ENCODE measurements at regions not wholly inside any gene's neighbourhood (a gene's known extent, or its start where the extent isn't known, plus 50 kb on each side); places are given as distances from the start of the nearest gene placed in this dataset.

- Histone ChIP-seq H3K9me3 (ENCODE audit: control insufficient read depth in 1 of 2, low read length in 2 of 2) (no peaks in the 10 kb centered on the region), H3K27ac (ENCODE audit: low read length) (no peak overlapping the region)
Measured at GRCh38 chr14:97640031-97640430, 842.8 kb downstream of the VRK1 start.

GRCh38 chr14:97641827-97642226 lies 844.6 kb downstream of the VRK1 start:
- H3K36me3 ChIP-seq (ENCODE audit: control insufficient read depth in 1 of 2, insufficient read depth in 2 of 2, low read length in 2 of 2), result no peaks in the 10 kb centered on the region
- H3K27ac ChIP-seq (ENCODE audit: low read length), result no peak overlapping the region
- H3K4me1 ChIP-seq (ENCODE audit: control insufficient read depth in 1 of 2, insufficient read depth in 2 of 2, low read length in 2 of 2), result no peaks in the 10 kb centered on the region
- H3K27me3 ChIP-seq (ENCODE audit: low read depth, low read length), result no peaks in the 10 kb centered on the region
- no peak overlapping the region for H3K4me3 ChIP-seq (ENCODE audit: low read depth in 1 of 2, low read length in 2 of 2)
- H3K9me3 ChIP-seq (ENCODE audit: control insufficient read depth in 1 of 2, low read length in 2 of 2), result no peaks in the 10 kb centered on the region

More at GRCh38 chr14:97640031-97640430, 842.8 kb downstream of the VRK1 start:
- no peak overlapping the region for H3K4me3 ChIP-seq (ENCODE audit: low read depth in 1 of 2, low read length in 2 of 2)
- H3K27me3 ChIP-seq (ENCODE audit: low read depth, low read length), result no peaks in the 10 kb centered on the region
- no peaks in the 10 kb centered on the region for H3K36me3 ChIP-seq (ENCODE audit: control insufficient read depth in 1 of 2, insufficient read depth in 2 of 2, low read length in 2 of 2)
- no peaks in the 10 kb centered on the region for H3K4me1 ChIP-seq (ENCODE audit: control insufficient read depth in 1 of 2, insufficient read depth in 2 of 2, low read length in 2 of 2)

GRCh38 chr14:97642631-97643030 lies 845.4 kb downstream of the VRK1 start:
- Histone ChIP-seq H3K27me3 (ENCODE audit: low read depth, low read length) (no peaks in the 10 kb centered on the region), H3K4me1 (ENCODE audit: control insufficient read depth in 1 of 2, insufficient read depth in 2 of 2, low read length in 2 of 2) (no peaks in the 10 kb centered on the region), H3K36me3 (ENCODE audit: control insufficient read depth in 1 of 2, insufficient read depth in 2 of 2, low read length in 2 of 2) (no peaks in the 10 kb centered on the region), H3K4me3 (ENCODE audit: low read depth in 1 of 2, low read length in 2 of 2) (no peak overlapping the region), H3K9me3 (ENCODE audit: control insufficient read depth in 1 of 2, low read length in 2 of 2) (no peaks in the 10 kb centered on the region), H3K27ac (ENCODE audit: low read length) (no peak overlapping the region)

- Histone ChIP-seq H3K4me3 (ENCODE audit: low read depth in 1 of 2, low read length in 2 of 2) (no peak overlapping the region), H3K4me1 (ENCODE audit: control insufficient read depth in 1 of 2, insufficient read depth in 2 of 2, low read length in 2 of 2) (no peaks in the 10 kb centered on the region), H3K36me3 (ENCODE audit: control insufficient read depth in 1 of 2, insufficient read depth in 2 of 2, low read length in 2 of 2) (no peaks in the 10 kb centered on the region), H3K27ac (ENCODE audit: low read length) (no peak overlapping the region), H3K27me3 (ENCODE audit: low read depth, low read length) (no peaks in the 10 kb centered on the region), H3K9me3 (ENCODE audit: control insufficient read depth in 1 of 2, low read length in 2 of 2) (no peaks in the 10 kb centered on the region)
Measured at GRCh38 chr14:97644365-97644764, 847.2 kb downstream of the VRK1 start.

- no peak overlapping the region for H3K4me3 ChIP-seq (ENCODE audit: low read depth in 1 of 2, low read length in 2 of 2)
- H3K36me3 ChIP-seq (ENCODE audit: control insufficient read depth in 1 of 2, insufficient read depth in 2 of 2, low read length in 2 of 2), result no peaks in the 10 kb centered on the region
- no peaks in the 10 kb centered on the region for H3K9me3 ChIP-seq (ENCODE audit: control insufficient read depth in 1 of 2, low read length in 2 of 2)
- no peaks in the 10 kb centered on the region for H3K4me1 ChIP-seq (ENCODE audit: control insufficient read depth in 1 of 2, insufficient read depth in 2 of 2, low read length in 2 of 2)
- H3K27ac ChIP-seq (ENCODE audit: low read length), result no peak overlapping the region
- no peaks in the 10 kb centered on the region for H3K27me3 ChIP-seq (ENCODE audit: low read depth, low read length)
Measured at GRCh38 chr14:97649752-97650151, 852.6 kb downstream of the VRK1 start.

GRCh38 chr14:97655169-97655948 lies 858.2 kb downstream of the VRK1 start:
- H3K36me3 ChIP-seq (ENCODE audit: control insufficient read depth in 1 of 2, insufficient read depth in 2 of 2, low read length in 2 of 2), result no peaks in the 10 kb centered on the region
- H3K27me3 ChIP-seq (ENCODE audit: low read depth, low read length), result no peaks in the 10 kb centered on the region
- H3K27ac ChIP-seq (ENCODE audit: low read length), result no peak overlapping the region
- no peaks in the 10 kb centered on the region for H3K9me3 ChIP-seq (ENCODE audit: control insufficient read depth in 1 of 2, low read length in 2 of 2)
- H3K4me3 ChIP-seq (ENCODE audit: low read depth in 1 of 2, low read length in 2 of 2), result no peak overlapping the region
- no peaks in the 10 kb centered on the region for H3K4me1 ChIP-seq (ENCODE audit: control insufficient read depth in 1 of 2, insufficient read depth in 2 of 2, low read length in 2 of 2)

GRCh38 chr14:97657609-97658008 lies 860.4 kb downstream of the VRK1 start:
- Histone ChIP-seq H3K9me3 (ENCODE audit: control insufficient read depth in 1 of 2, low read length in 2 of 2) (no peaks in the 10 kb centered on the region), H3K27me3 (ENCODE audit: low read depth, low read length) (no peaks in the 10 kb centered on the region), H3K27ac (ENCODE audit: low read length) (no peak overlapping the region), H3K4me1 (ENCODE audit: control insufficient read depth in 1 of 2, insufficient read depth in 2 of 2, low read length in 2 of 2) (no peaks in the 10 kb centered on the region), H3K36me3 (ENCODE audit: control insufficient read depth in 1 of 2, insufficient read depth in 2 of 2, low read length in 2 of 2) (no peaks in the 10 kb centered on the region), H3K4me3 (ENCODE audit: low read depth in 1 of 2, low read length in 2 of 2) (no peak overlapping the region)

GRCh38 chr14:97687944-97688630 lies 890.9 kb downstream of the VRK1 start:
- Histone ChIP-seq H3K9me3 (ENCODE audit: control insufficient read depth in 1 of 2, low read length in 2 of 2) (no peaks in the 10 kb centered on the region), H3K27me3 (ENCODE audit: low read depth, low read length) (no peaks in the 10 kb centered on the region), H3K4me1 (ENCODE audit: control insufficient read depth in 1 of 2, insufficient read depth in 2 of 2, low read length in 2 of 2) (no peaks in the 10 kb centered on the region), H3K4me3 (ENCODE audit: low read depth in 1 of 2, low read length in 2 of 2) (no peak overlapping the region), H3K36me3 (ENCODE audit: control insufficient read depth in 1 of 2, insufficient read depth in 2 of 2, low read length in 2 of 2) (no peaks in the 10 kb centered on the region), H3K27ac (ENCODE audit: low read length) (no peak overlapping the region)

GRCh38 chr14:97688631-97689336 lies 891.6 kb downstream of the VRK1 start:
- H3K9me3 ChIP-seq (ENCODE audit: control insufficient read depth in 1 of 2, low read length in 2 of 2), result no peaks in the 10 kb centered on the region
- no peak overlapping the region for H3K27ac ChIP-seq (ENCODE audit: low read length)
- no peak overlapping the region for H3K4me3 ChIP-seq (ENCODE audit: low read depth in 1 of 2, low read length in 2 of 2)
- no peaks in the 10 kb centered on the region for H3K36me3 ChIP-seq (ENCODE audit: control insufficient read depth in 1 of 2, insufficient read depth in 2 of 2, low read length in 2 of 2)
- H3K27me3 ChIP-seq (ENCODE audit: low read depth, low read length), result no peaks in the 10 kb centered on the region
- no peaks in the 10 kb centered on the region for H3K4me1 ChIP-seq (ENCODE audit: control insufficient read depth in 1 of 2, insufficient read depth in 2 of 2, low read length in 2 of 2)

- H3K4me3 ChIP-seq (ENCODE audit: low read depth in 1 of 2, low read length in 2 of 2), result no peak overlapping the region
- H3K36me3 ChIP-seq (ENCODE audit: control insufficient read depth in 1 of 2, insufficient read depth in 2 of 2, low read length in 2 of 2), result no peaks in the 10 kb centered on the region
- H3K9me3 ChIP-seq (ENCODE audit: control insufficient read depth in 1 of 2, low read length in 2 of 2), result no peaks in the 10 kb centered on the region
- no peaks in the 10 kb centered on the region for H3K4me1 ChIP-seq (ENCODE audit: control insufficient read depth in 1 of 2, insufficient read depth in 2 of 2, low read length in 2 of 2)
- H3K27ac ChIP-seq (ENCODE audit: low read length), result no peak overlapping the region
- H3K27me3 ChIP-seq (ENCODE audit: low read depth, low read length), result no peaks in the 10 kb centered on the region
Measured at GRCh38 chr14:97692084-97692483, 894.9 kb downstream of the VRK1 start.

GRCh38 chr14:97695456-97695981 lies 898.3 kb downstream of the VRK1 start:
- H3K27ac ChIP-seq (ENCODE audit: low read length), result no peak overlapping the region
- H3K9me3 ChIP-seq (ENCODE audit: control insufficient read depth in 1 of 2, low read length in 2 of 2), result peaks cover 0 to 4% of the 10 kb centered on the region in 2 donors
- no peaks in the 10 kb centered on the region for H3K4me1 ChIP-seq (ENCODE audit: control insufficient read depth in 1 of 2, insufficient read depth in 2 of 2, low read length in 2 of 2)
- no peak overlapping the region for H3K4me3 ChIP-seq (ENCODE audit: low read depth in 1 of 2, low read length in 2 of 2)
- H3K36me3 ChIP-seq (ENCODE audit: control insufficient read depth in 1 of 2, insufficient read depth in 2 of 2, low read length in 2 of 2), result no peaks in the 10 kb centered on the region
- H3K27me3 ChIP-seq (ENCODE audit: low read depth, low read length), result no peaks in the 10 kb centered on the region

Data from muscle layer of duodenum (tissue), 2 donors.